ENCODE measurements at regions not wholly inside any gene's neighbourhood (a gene's known extent, or its start where the extent isn't known, plus 50 kb on each side); places are given as distances from the start of the nearest gene placed in this dataset.

GRCh38 chr6:144546807-144547206 lies 261.7 kb downstream of the UTRN start:
- H3K4me1 ChIP-seq, result no peaks in the 10 kb centered on the region
- H3K9me3 ChIP-seq, result no peaks in the 10 kb centered on the region
- peaks cover 0 to 41% (median 0%) of the 10 kb centered on the region in 3 donors for H3K36me3 ChIP-seq
- H3K27me3 ChIP-seq, result no peaks in the 10 kb centered on the region
- no peak overlapping the region for H3K4me3 ChIP-seq
- TF ChIP-seq POLR2A (IDR thresholded peaks at IDR 0.05) (no peak), CTCF (IDR thresholded peaks at IDR 0.05) (no peak)
- no peak overlapping the region for H3K27ac ChIP-seq
- DNase-seq, result no peak

- Histone ChIP-seq H3K27ac (no peak overlapping the region), H3K4me1 (no peaks in the 10 kb centered on the region), H3K36me3 (peaks cover 0 to 45% (median 0%) of the 10 kb centered on the region in 3 donors), H3K9me3 (no peaks in the 10 kb centered on the region), H3K4me3 (no peak overlapping the region), H3K27me3 (no peaks in the 10 kb centered on the region)
- no peak for DNase-seq
- TF ChIP-seq POLR2A (IDR thresholded peaks at IDR 0.05) (no peak), CTCF (IDR thresholded peaks at IDR 0.05) (no peak)
Observed at GRCh38 chr6:144547409-144547808, 262.3 kb downstream of the UTRN start.

DNA sequence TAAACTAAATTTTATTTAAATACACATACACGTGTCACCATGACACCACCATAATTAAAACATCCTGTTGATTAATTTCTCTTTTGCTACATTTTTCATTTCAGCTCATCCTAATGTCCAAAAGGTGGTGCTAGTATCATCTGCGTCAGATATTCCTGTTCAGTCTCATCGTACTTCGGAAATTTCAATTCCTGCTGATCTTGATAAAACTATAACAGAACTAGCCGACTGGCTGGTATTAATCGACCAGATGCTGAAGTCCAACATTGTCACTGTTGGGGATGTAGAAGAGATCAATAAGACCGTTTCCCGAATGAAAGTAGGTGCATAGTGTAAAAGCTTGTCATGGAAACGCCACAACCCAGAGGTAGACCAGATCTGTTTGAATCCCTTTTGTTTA lies 263.4 kb downstream of the UTRN start:
- Histone ChIP-seq H3K27me3 (no peaks in the 10 kb centered on the region), H3K27ac (no peak overlapping the region), H3K9me3 (no peaks in the 10 kb centered on the region), H3K4me1 (no peaks in the 10 kb centered on the region), H3K36me3 (peaks cover 0 to 54% (median 0%) of the 10 kb centered on the region in 3 donors), H3K4me3 (no peak overlapping the region)
- TF ChIP-seq CTCF (IDR thresholded peaks at IDR 0.05) (no peak), POLR2A (IDR thresholded peaks at IDR 0.05) (no peak)
- DNase-seq, result no peak

DNA sequence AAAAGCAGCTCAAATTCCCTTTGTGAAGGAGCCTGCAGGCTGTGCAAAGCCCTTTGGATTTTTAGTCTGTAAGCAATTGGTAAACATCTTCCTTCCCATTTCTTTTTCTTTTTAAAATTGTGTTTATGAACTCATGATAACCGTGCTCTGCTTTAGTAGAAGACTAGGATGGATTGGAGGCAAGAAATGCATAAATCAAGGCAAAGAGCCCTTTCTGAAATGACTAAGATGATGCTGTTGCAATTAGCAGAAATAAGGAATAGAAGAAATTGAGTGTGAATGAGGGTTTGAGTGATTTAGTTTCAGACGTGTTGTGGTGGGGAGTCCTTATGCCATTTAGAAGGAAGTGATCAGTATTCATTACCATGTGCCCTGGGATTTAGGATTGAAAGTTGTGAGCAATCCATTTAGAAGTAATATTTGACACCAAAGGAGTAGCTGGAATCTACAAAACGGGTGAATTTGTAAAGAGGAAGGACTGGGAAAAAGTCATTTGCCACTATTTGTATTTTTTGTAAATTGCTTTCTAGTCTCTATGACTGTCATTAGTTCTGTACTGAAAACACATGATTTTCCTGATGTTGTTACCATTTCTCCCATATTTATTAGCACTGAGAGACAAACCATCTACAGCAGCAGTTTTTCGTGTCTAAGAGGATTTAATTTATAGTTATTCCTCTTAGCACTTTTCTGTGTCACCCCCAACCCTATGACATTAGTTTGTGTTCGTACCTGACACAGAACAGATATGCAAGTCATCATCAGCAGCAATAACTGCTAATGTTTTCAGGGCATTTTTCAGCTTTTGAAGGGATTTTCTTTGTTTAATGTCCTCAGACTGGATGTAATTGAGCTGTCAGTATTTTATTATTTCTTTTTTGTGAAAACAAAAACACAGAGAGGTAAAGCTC lies 265.0 kb downstream of the UTRN start:
- DNase-seq, result no peak
- no peaks in the 10 kb centered on the region for H3K9me3 ChIP-seq
- no peak for TF ChIP-seq POLR2A (IDR thresholded peaks at IDR 0.05)
- TF ChIP-seq CTCF (IDR thresholded peaks at IDR 0.05), result no peak
- H3K4me1 ChIP-seq, result no peaks in the 10 kb centered on the region
- H3K4me3 ChIP-seq, result no peak overlapping the region
- H3K27ac ChIP-seq, result no peak overlapping the region
- H3K27me3 ChIP-seq, result no peaks in the 10 kb centered on the region
- H3K36me3 ChIP-seq, result peaks cover 0 to 46% (median 0%) of the 10 kb centered on the region in 3 donors

- Histone ChIP-seq H3K4me3 (no peak overlapping the region), H3K9me3 (no peaks in the 10 kb centered on the region), H3K27ac (no peak overlapping the region), H3K36me3 (peaks cover 0 to 48% (median 0%) of the 10 kb centered on the region in 3 donors), H3K27me3 (no peaks in the 10 kb centered on the region), H3K4me1 (no peaks in the 10 kb centered on the region)
- TF ChIP-seq POLR2A (IDR thresholded peaks at IDR 0.05), result no peak
- TF ChIP-seq CTCF (IDR thresholded peaks at IDR 0.05), result no peak
- no peak for DNase-seq
Observed at GRCh38 chr6:144551339-144551738, 266.2 kb downstream of the UTRN start.

Data from Peyer's patch (tissue), 4 donors.